Nephron (organoid): ENCODE measurements at regions not wholly inside any gene's neighbourhood (a gene's known extent, or its start where the extent isn't known, plus 50 kb on each side); places are given as distances from the start of the nearest gene placed in this dataset.

ENCODE experiments used
- H3K27ac Mint-ChIP-seq, 3 experiments: 2 replicates each; pipeline ENCODE4 v1.8.0; 2020; ENCODE audit warnings: mixed read lengths in 3 of 3, mild to moderate bottlenecking in 2 of 3, moderate library complexity in 1 of 3
- H3K27me3 Mint-ChIP-seq: 2 replicates; pipeline ENCODE4 v1.8.0; 2021; ENCODE audit warnings: low read depth, mild to moderate bottlenecking, moderate library complexity, mixed read lengths
- H3K36me3 Mint-ChIP-seq: 2 replicates; pipeline ENCODE4 v1.8.0; 2020; ENCODE audit warnings: low read depth, mixed read lengths
- H3K4me1 Mint-ChIP-seq: 2 replicates; pipeline ENCODE4 v1.8.0; 2020; ENCODE audit warnings: mixed read lengths
- H3K4me3 Mint-ChIP-seq, 3 experiments: 2 replicates each; pipeline ENCODE4 v1.8.0; 2020; ENCODE audit warnings: mild to moderate bottlenecking in 3 of 3, mixed read lengths in 3 of 3, moderate library complexity in 2 of 3
- H3K9me3 Mint-ChIP-seq: 2 replicates; pipeline ENCODE4 v1.8.0; 2020; ENCODE audit warnings: mixed read lengths
- TF ChIP-seq, protein P1 (sequence below), 3 experiments: fragments of 200-600 bp; sonication (generic); IDR thresholded peaks; one replicate each; pipeline ENCODE4 v1.5.0; 2021; ENCODE audit warnings: antibody characterized with exemption in 3 of 3; ENCODE audit not compliant: unreplicated experiment in 3 of 3

DNA sequence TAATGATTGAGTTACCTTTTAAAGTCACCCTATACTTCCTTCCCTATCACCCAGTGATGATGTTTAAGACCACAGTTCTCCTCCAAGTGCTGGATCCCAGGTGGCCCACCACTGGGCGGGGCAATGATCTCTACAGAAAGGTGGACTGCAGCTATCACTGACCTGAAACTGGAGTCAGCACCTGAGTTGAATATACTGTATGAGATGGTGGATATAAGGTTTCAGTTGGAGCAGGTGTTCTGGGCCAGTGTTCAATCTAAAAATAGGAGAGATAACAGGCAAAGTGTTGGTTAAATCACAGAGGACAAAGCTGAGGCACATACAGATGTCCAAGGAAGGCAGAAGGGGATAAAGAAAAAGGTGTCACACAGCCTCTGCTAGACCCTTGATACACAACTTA, 96.6 kb downstream of the SIPA1L2 start:
- peaks cover 46% of the 10 kb centered on the region for H3K4me1 Mint-ChIP-seq

DNA sequence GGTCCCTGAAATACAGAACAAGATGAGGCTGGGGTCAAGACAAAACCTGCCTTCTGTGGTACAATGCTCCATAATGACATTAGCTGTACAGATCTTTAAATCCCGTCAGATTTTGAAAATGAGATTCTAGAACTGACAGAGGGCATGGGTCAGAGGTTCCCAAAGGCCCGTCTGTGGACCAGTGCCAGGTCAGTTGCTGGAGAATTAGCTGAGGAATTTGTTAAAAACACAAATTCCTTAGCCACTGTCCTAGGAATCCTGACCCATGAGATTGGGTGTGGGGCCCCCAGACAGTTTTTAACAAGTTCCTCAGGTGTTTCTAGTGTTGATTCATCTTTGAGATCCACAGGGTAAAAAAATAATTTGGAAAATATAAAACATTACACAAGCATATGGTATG, 97.0 kb downstream of the SIPA1L2 start:
- H3K27ac Mint-ChIP-seq: peak overlapping the region; percentile 9 to 67 (median 22)
- H3K4me3 Mint-ChIP-seq: no peak overlapping the region
- no peaks in the 10 kb centered on the region for H3K9me3 Mint-ChIP-seq
- TF ChIP-seq, protein P1, sequence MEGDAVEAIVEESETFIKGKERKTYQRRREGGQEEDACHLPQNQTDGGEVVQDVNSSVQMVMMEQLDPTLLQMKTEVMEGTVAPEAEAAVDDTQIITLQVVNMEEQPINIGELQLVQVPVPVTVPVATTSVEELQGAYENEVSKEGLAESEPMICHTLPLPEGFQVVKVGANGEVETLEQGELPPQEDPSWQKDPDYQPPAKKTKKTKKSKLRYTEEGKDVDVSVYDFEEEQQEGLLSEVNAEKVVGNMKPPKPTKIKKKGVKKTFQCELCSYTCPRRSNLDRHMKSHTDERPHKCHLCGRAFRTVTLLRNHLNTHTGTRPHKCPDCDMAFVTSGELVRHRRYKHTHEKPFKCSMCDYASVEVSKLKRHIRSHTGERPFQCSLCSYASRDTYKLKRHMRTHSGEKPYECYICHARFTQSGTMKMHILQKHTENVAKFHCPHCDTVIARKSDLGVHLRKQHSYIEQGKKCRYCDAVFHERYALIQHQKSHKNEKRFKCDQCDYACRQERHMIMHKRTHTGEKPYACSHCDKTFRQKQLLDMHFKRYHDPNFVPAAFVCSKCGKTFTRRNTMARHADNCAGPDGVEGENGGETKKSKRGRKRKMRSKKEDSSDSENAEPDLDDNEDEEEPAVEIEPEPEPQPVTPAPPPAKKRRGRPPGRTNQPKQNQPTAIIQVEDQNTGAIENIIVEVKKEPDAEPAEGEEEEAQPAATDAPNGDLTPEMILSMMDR (IDR thresholded peaks at IDR 0.05; ENCODE audit: unreplicated experiment in 3 of 3): no peak
- peaks cover 42% of the 10 kb centered on the region for H3K4me1 Mint-ChIP-seq
- H3K36me3 Mint-ChIP-seq: peaks cover 18% of the 10 kb centered on the region
- no peaks in the 10 kb centered on the region for H3K27me3 Mint-ChIP-seq

More for the DNA sequence above, 96.6 kb downstream of the SIPA1L2 start:
- TF ChIP-seq, protein P1 (IDR thresholded peaks at IDR 0.05; ENCODE audit: unreplicated experiment in 3 of 3): no peak
- Mint-ChIP-seq H3K27ac (peak overlapping the region in 1 of 3 experiments; percentile 10), H3K27me3 (no peaks in the 10 kb centered on the region), H3K4me3 (no peak overlapping the region), H3K36me3 (peaks cover 18% of the 10 kb centered on the region), H3K9me3 (no peaks in the 10 kb centered on the region)

DNA sequence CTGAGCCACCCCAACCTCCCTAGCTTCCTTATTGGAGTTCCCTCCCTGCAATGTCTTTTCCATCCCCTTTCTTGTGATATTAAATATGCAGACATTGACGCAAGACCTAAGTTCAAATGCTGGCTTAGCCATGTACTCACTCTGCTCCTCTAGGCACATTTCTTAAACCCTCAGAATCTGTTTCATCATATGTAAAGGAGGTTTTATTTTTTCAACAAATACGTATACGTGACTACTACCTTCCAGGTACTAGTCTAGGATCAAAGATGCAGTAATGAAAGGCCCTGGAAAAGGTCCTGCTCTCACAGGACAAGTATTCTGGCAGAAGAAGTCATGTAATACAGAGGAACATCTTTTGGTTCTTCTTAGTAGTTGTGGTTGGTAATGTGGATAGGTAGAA, 98.6 kb downstream of the SIPA1L2 start:
- Mint-ChIP-seq H3K4me1 (peaks cover 38% of the 10 kb centered on the region), H3K36me3 (peaks cover 18% of the 10 kb centered on the region), H3K27me3 (no peaks in the 10 kb centered on the region)

DNA sequence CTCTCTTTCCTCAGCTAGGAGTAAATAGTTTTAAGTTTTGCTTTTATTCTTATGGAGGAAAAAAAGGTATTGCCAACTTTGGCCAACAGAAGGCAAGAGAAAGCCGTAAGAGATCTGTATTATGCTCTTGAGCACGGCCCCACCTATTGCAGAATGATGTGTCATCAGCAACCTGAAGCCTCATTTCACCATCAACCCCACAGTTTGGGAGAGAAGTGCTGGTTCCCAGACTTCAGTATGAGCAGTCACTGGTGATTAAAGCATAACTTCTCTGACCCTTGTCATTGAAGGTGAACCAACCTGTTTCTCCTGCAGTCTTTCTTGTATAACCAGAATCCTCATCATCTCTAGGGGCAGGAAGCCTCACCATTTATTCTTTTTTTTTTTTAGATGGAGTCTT, 100.2 kb downstream of the SIPA1L2 start:
- H3K4me3 Mint-ChIP-seq: no peak overlapping the region
- peaks cover 25% of the 10 kb centered on the region for H3K4me1 Mint-ChIP-seq
- H3K27ac Mint-ChIP-seq: no peak overlapping the region
- H3K27me3 Mint-ChIP-seq: no peaks in the 10 kb centered on the region
- H3K9me3 Mint-ChIP-seq: no peaks in the 10 kb centered on the region
- peaks cover 18% of the 10 kb centered on the region for H3K36me3 Mint-ChIP-seq
- TF ChIP-seq, protein P1 (IDR thresholded peaks at IDR 0.05; ENCODE audit: unreplicated experiment in 3 of 3): no peak

More for the DNA sequence above, 98.6 kb downstream of the SIPA1L2 start:
- peak overlapping the region; percentile 9 to 67 (median 63) for H3K27ac Mint-ChIP-seq
- H3K9me3 Mint-ChIP-seq: no peaks in the 10 kb centered on the region
- TF ChIP-seq, protein P1 (IDR thresholded peaks at IDR 0.05; ENCODE audit: unreplicated experiment in 3 of 3): no peak
- H3K4me3 Mint-ChIP-seq: no peak overlapping the region

DNA sequence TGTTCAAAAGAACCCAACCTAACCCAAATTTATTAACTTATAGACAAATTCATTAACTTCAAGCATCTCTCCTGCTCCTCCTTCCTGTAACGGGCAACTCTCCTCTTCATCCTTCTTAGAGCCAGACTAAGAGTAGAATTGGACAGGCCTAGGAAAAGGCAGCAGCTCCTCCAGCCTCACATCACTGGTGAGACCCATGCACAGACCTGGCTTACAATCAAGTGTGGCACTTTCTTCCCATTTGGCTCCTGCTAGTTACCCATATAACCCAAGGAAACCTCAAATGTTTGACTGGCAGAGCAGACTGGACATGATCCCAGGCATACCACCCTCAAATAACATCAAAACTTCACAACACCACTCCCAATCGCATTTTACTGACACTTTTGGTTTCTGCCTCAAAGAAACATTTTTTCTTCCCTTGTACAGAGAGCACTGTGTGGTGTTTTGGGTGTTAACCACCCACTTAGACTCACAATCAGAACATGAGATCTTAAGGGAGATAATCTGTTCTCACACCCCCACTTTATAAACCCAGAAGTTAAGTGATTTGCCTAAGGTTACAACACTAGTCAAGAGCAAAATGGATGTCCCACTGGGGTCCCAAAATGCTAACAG, 101.4 kb downstream of the SIPA1L2 start:
- Mint-ChIP-seq H3K27ac (no peak overlapping the region), H3K4me1 (peaks cover 21% of the 10 kb centered on the region), H3K9me3 (no peaks in the 10 kb centered on the region), H3K27me3 (no peaks in the 10 kb centered on the region), H3K4me3 (no peak overlapping the region), H3K36me3 (peaks cover 18% of the 10 kb centered on the region)
- TF ChIP-seq, protein P1 (IDR thresholded peaks at IDR 0.05; ENCODE audit: unreplicated experiment in 3 of 3): no peak

DNA sequence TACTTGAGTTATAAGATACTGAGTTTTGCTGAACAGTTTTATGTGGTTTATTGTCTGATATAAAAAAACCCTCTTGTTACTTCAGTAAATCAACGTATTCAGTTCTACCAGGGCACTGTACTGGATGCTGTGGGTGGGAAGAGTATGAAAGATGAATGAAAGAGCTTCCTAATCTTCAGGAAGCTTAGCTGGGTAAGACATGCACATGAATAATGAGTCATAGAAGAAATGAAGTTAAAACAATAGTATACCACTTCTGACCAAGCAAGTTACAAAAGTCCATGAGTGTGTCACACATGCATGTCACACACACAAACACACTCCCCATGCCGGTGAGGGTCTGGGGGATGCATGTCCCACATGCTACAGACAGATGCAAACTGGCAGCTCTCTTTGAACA, 105.9 kb downstream of the SIPA1L2 start:
- TF ChIP-seq, protein P1 (IDR thresholded peaks at IDR 0.05; ENCODE audit: unreplicated experiment in 3 of 3): no peak
- Mint-ChIP-seq H3K4me1 (peaks cover 13% of the 10 kb centered on the region), H3K36me3 (no peaks in the 10 kb centered on the region), H3K4me3 (no peak overlapping the region), H3K27me3 (no peaks in the 10 kb centered on the region), H3K27ac (no peak overlapping the region), H3K9me3 (no peaks in the 10 kb centered on the region)
